GM23338 (cell line): ENCODE measurements at regions not wholly inside any gene's neighbourhood (a gene's known extent, or its start where the extent isn't known, plus 50 kb on each side); places are given as distances from the start of the nearest gene placed in this dataset.

Source experiments
- ATAC-seq: fragments of 200-7000 bp; cut with Tn5 transposase; 3 replicates; pipeline ENCODE4 v1.9.1; 2020
- DNase-seq: peaks from one replicate; pipeline ENCODE4 v3.0.0-alpha.2; 2015; ENCODE audit warnings: low spot score
- H2AFZ ChIP-seq: fragments of 200-600 bp; sonication (generic); 2 replicates; pipeline ENCODE4 v1.8.0; 2016; ENCODE audit warnings: antibody characterized with exemption, mild to moderate bottlenecking, moderate library complexity
- H3F3A ChIP-seq: fragments of 200-600 bp; sonication (generic); replicated peaks from 2 replicates; pipeline ENCODE4 v1.8.0; 2017; ENCODE audit warnings: antibody characterized with exemption, mixed run types, low read depth
- H3K27ac ChIP-seq: fragments of 200-600 bp; sonication (generic); 2 replicates; pipeline ENCODE4 v1.6.1; 2016; ENCODE audit warnings: low read depth
- H3K27me3 ChIP-seq: fragments of 200-600 bp; sonication (generic); 2 replicates; pipeline ENCODE4 v1.8.0; 2016; ENCODE audit warnings: mild to moderate bottlenecking, mixed run types, moderate library complexity; ENCODE audit not compliant: insufficient read depth
- H3K36me3 ChIP-seq: fragments of 200-600 bp; sonication (generic); 2 replicates; pipeline ENCODE4 v1.8.0; 2016; ENCODE audit warnings: mild to moderate bottlenecking; ENCODE audit not compliant: insufficient read depth
- H3K4me1 ChIP-seq: fragments of 200-600 bp; sonication (generic); 2 replicates; pipeline ENCODE4 v1.8.0; 2016; ENCODE audit warnings: mild to moderate bottlenecking, moderate library complexity; ENCODE audit not compliant: insufficient read depth
- H3K4me2 ChIP-seq: fragments of 200-600 bp; sonication (generic); 2 replicates; pipeline ENCODE4 v1.7.1; 2017; ENCODE audit warnings: mixed run types
- H3K4me3 ChIP-seq: fragments of 200-600 bp; sonication (generic); 2 replicates; pipeline ENCODE4 v1.6.1; 2016; ENCODE audit warnings: mixed run types
- H3K79me2 ChIP-seq: fragments of 200-600 bp; sonication (generic); replicated peaks from 2 replicates; pipeline ENCODE4 v1.8.0; 2017; ENCODE audit warnings: mild to moderate bottlenecking; ENCODE audit not compliant: insufficient read depth
- H3K9me2 ChIP-seq: fragments of 200-600 bp; sonication (generic); 2 replicates; pipeline ENCODE4 v1.8.0; 2017; ENCODE audit not compliant: insufficient read depth
- H4K20me1 ChIP-seq: fragments of 200-600 bp; sonication (generic); replicated peaks from 2 replicates; pipeline ENCODE4 v1.8.0; 2017; ENCODE audit warnings: mild to moderate bottlenecking; ENCODE audit not compliant: insufficient read depth
- H3K27ac Mint-ChIP-seq: 2 replicates; pipeline ENCODE4 v1.8.0; 2020; ENCODE audit warnings: inconsistent platforms, mild to moderate bottlenecking, moderate library complexity, mixed read lengths
- H3K27me3 Mint-ChIP-seq: 3 replicates; pipeline ENCODE4 v1.8.0; 2022; ENCODE audit warnings: low read depth, mild to moderate bottlenecking, moderate library complexity, mixed read lengths, inconsistent platforms; ENCODE audit not compliant: insufficient read depth, poor library complexity
- H3K36me3 Mint-ChIP-seq: 3 replicates; pipeline ENCODE4 v1.8.0; 2021; ENCODE audit warnings: low read depth, mild to moderate bottlenecking, inconsistent platforms, moderate library complexity, mixed read lengths
- H3K4me1 Mint-ChIP-seq: 3 replicates; pipeline ENCODE4 v1.8.0; 2020; ENCODE audit warnings: mild to moderate bottlenecking, inconsistent platforms, mixed read lengths
- H3K4me3 Mint-ChIP-seq: 3 replicates; pipeline ENCODE4 v1.8.0; 2021; ENCODE audit warnings: moderate library complexity, mild to moderate bottlenecking, inconsistent platforms, mixed read lengths
- H3K9me3 Mint-ChIP-seq: 3 replicates; pipeline ENCODE4 v1.8.0; 2020; ENCODE audit warnings: moderate library complexity, mild to moderate bottlenecking, inconsistent platforms, mixed read lengths
- CREB1 ChIP-seq: fragments of 250-450 bp; sonication (Bioruptor Pico); IDR thresholded peaks from 2 replicates; pipeline ENCODE4 v1.5.0; 2020; ENCODE audit warnings: low read depth, mild to moderate bottlenecking, moderate library complexity
- EZH2phosphoT487 ChIP-seq: fragments of 200-600 bp; sonication (generic); IDR thresholded peaks from one replicate; pipeline ENCODE4 v1.8.1; 2018; ENCODE audit warnings: antibody characterized with exemption; ENCODE audit not compliant: unreplicated experiment
- JUNB ChIP-seq: IDR thresholded peaks from one replicate; pipeline ENCODE4 v1.6.1; 2016; ENCODE audit warnings: antibody characterized with exemption; ENCODE audit not compliant: unreplicated experiment
- POLR2AphosphoS5 ChIP-seq: IDR thresholded peaks from 2 replicates; pipeline ENCODE4 v1.6.1; 2016; ENCODE audit warnings: antibody characterized with exemption, low read depth
- REST ChIP-seq: IDR thresholded peaks from one replicate; pipeline ENCODE4 v1.6.1; 2018; ENCODE audit warnings: antibody characterized with exemption; ENCODE audit not compliant: unreplicated experiment
- ZNF114 ChIP-seq: fragments of 250-450 bp; sonication (Bioruptor Pico); IDR thresholded peaks from 2 replicates; pipeline ENCODE4 v1.5.0; 2020; ENCODE audit warnings: mild to moderate bottlenecking, moderate library complexity
- ZNF331 ChIP-seq: fragments of 250-450 bp; sonication (Bioruptor Pico); IDR thresholded peaks from 2 replicates; pipeline ENCODE4 v1.5.0; 2020; ENCODE audit warnings: low read depth, mild to moderate bottlenecking, moderate library complexity
- ZNF462 ChIP-seq: fragments of 250-450 bp; sonication (Bioruptor Pico); IDR thresholded peaks from 2 replicates; pipeline ENCODE4 v1.5.0; 2020; ENCODE audit warnings: mild to moderate bottlenecking, moderate library complexity

DNA sequence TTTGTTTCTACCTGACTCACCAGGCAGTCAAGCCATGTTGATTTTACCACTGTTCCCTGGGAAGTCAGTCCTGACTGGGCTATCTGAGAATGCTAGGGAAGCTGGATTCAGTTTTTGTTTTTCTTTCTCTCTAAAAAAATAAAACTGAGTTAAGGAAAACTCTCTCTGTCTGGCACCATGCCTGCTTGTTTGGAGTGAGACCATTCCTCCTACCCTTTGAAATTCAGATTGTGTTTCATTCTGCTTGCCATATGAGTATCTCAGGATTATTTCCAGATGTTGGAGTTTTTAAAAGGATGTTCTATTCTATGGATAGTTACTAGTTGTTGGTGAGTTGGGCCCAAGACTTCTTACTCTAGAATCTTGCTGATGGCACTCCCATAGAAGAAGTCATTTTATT lies 1917.0 kb downstream of the LRRC4C start:
- no peak overlapping the region for H3K27ac Mint-ChIP-seq
- H3K27ac ChIP-seq, result no peak overlapping the region
- no peaks in the 10 kb centered on the region for H3K27me3 ChIP-seq
- H3K4me1 Mint-ChIP-seq, result no peaks in the 10 kb centered on the region
- H3K36me3 Mint-ChIP-seq, result no peaks in the 10 kb centered on the region
- no peak overlapping the region for H3K4me3 Mint-ChIP-seq
- no peak overlapping the region for H3K4me3 ChIP-seq
- no peak for DNase-seq
- H3K27me3 Mint-ChIP-seq, result no peaks in the 10 kb centered on the region
- no peaks in the 10 kb centered on the region for H3F3A ChIP-seq
- no peaks in the 10 kb centered on the region for H3K79me2 ChIP-seq
- no peaks in the 10 kb centered on the region for H3K4me1 ChIP-seq
- H3K9me3 Mint-ChIP-seq, result no peaks in the 10 kb centered on the region
- peaks cover 6% of the 10 kb centered on the region for H3K36me3 ChIP-seq
- peak; percentile 24; the same call in 2 of the 3 replicates for ATAC-seq
- no peaks in the 10 kb centered on the region for H4K20me1 ChIP-seq
- H3K9me2 ChIP-seq, result no peaks in the 10 kb centered on the region
- no peak overlapping the region for H2AFZ ChIP-seq
- no peak overlapping the region for H3K4me2 ChIP-seq
- no peak for TF ChIP-seq ZNF331 (CRISPR knock-in tag)
- no peak for TF ChIP-seq POLR2AphosphoS5
- TF ChIP-seq ZNF462 (CRISPR knock-in tag), result no peak
- TF ChIP-seq EZH2phosphoT487, result no peak
- no peak for TF ChIP-seq CREB1 (CRISPR knock-in tag)
- no peak for TF ChIP-seq REST
- no peak for TF ChIP-seq ZNF114
- TF ChIP-seq JUNB, result no peak
